Mesenchymal stem cell (in vitro differentiated cells and primary cell): ENCODE measurements at regions not wholly inside any gene's neighbourhood (a gene's known extent, or its start where the extent isn't known, plus 50 kb on each side); places are given as distances from the start of the nearest gene placed in this dataset.

ENCODE experiments used
- DNase-seq: peaks from one replicate; pipeline ENCODE4 v3.0.0-alpha.2; 2013
- H2AFZ ChIP-seq: one replicate; pipeline ENCODE4 v1.6.1; 2013; ENCODE audit warnings: low read depth, mild to moderate bottlenecking, control low read depth, inconsistent platforms, low read length, moderate library complexity
- H2AK5ac ChIP-seq: 2 replicates; pipeline ENCODE4 v1.6.1; 2013; ENCODE audit warnings: low read length, moderate library complexity, mild to moderate bottlenecking, inconsistent platforms; ENCODE audit not compliant: severe bottlenecking
- H2BK120ac ChIP-seq: one replicate; pipeline ENCODE4 v1.6.1; 2013; ENCODE audit warnings: low read depth, mild to moderate bottlenecking, inconsistent platforms, low read length, moderate library complexity
- H2BK12ac ChIP-seq, 2 experiments: one replicate each; pipeline ENCODE4 v1.6.1; 2013; ENCODE audit warnings: inconsistent platforms in 2 of 2, low read length in 2 of 2, mild to moderate bottlenecking in 2 of 2, moderate library complexity in 2 of 2, control low read depth in 1 of 2
- H2BK15ac ChIP-seq: one replicate; pipeline ENCODE4 v1.6.1; 2013; ENCODE audit warnings: mild to moderate bottlenecking, low read depth, inconsistent platforms; ENCODE audit not compliant: poor library complexity, severe bottlenecking
- H2BK5ac ChIP-seq: 2 replicates; pipeline ENCODE4 v1.6.1; 2013; ENCODE audit warnings: low read depth, mild to moderate bottlenecking, low read length, control low read depth, inconsistent platforms; ENCODE audit not compliant: poor library complexity, severe bottlenecking
- H3K14ac ChIP-seq, 2 experiments: one replicate each; pipeline ENCODE4 v1.6.1; 2013; ENCODE audit warnings: inconsistent platforms in 2 of 2, low read length in 2 of 2, control low read depth in 1 of 2, mild to moderate bottlenecking in 1 of 2, moderate library complexity in 1 of 2
- H3K18ac ChIP-seq, 2 experiments: one replicate each; pipeline ENCODE4 v1.6.1; 2013; ENCODE audit warnings: inconsistent platforms in 2 of 2, low read length in 2 of 2, control low read depth in 1 of 2, low read depth in 1 of 2, mild to moderate bottlenecking in 1 of 2
- H3K23ac ChIP-seq, 2 experiments: one replicate each; pipeline ENCODE4 v1.6.1; 2013; ENCODE audit warnings: inconsistent platforms in 2 of 2, low read length in 2 of 2, mild to moderate bottlenecking in 2 of 2, moderate library complexity in 2 of 2, control low read depth in 1 of 2
- H3K27ac ChIP-seq: 2 replicates; pipeline ENCODE4 v1.5.1; 2013; ENCODE audit warnings: mild to moderate bottlenecking, moderate library complexity, low read length, control low read depth, inconsistent platforms; ENCODE audit not compliant: poor library complexity, severe bottlenecking
- H3K27me3 ChIP-seq, 2 experiments: 2 replicates each; pipeline versions ENCODE4 v1.6.1 to v1.7.0; 2013; ENCODE audit warnings: low read length in 2 of 2, mild to moderate bottlenecking in 2 of 2, moderate library complexity in 2 of 2, control low read depth in 1 of 2, inconsistent platforms in 1 of 2; ENCODE audit not compliant: control insufficient read depth in 1 of 2, insufficient read depth in 1 of 2
- H3K36me3 ChIP-seq, 2 experiments: 2 replicates each; pipeline versions ENCODE4 v1.6.1 to v1.7.0; 2013; ENCODE audit warnings: low read length in 2 of 2, control low read depth in 1 of 2, inconsistent platforms in 1 of 2, low read depth in 1 of 2, mild to moderate bottlenecking in 1 of 2; ENCODE audit not compliant: insufficient read depth in 2 of 2, control insufficient read depth in 1 of 2
- H3K4ac ChIP-seq, 2 experiments: one replicate each; pipeline ENCODE4 v1.6.1; 2013; ENCODE audit warnings: inconsistent platforms in 2 of 2, low read length in 2 of 2, mild to moderate bottlenecking in 2 of 2, moderate library complexity in 2 of 2, control low read depth in 1 of 2, low read depth in 1 of 2
- H3K4me1 ChIP-seq: 2 replicates; pipeline ENCODE4 v1.6.1; 2013; ENCODE audit warnings: low read depth, low read length, control low read depth; ENCODE audit not compliant: control insufficient read depth, insufficient read depth
- H3K4me2 ChIP-seq: 2 replicates; pipeline ENCODE4 v1.6.1; 2013; ENCODE audit warnings: low read length, mild to moderate bottlenecking, inconsistent platforms; ENCODE audit not compliant: poor library complexity, severe bottlenecking
- H3K4me3 ChIP-seq, 2 experiments: 2 replicates each; pipeline versions ENCODE4 v1.5.1 to v1.7.0; 2013; ENCODE audit warnings: low read length in 2 of 2, mild to moderate bottlenecking in 2 of 2, control low read depth in 1 of 2, low read depth in 1 of 2; ENCODE audit not compliant: insufficient read depth in 1 of 2
- H3K79me1 ChIP-seq: replicated peaks from 2 replicates; pipeline ENCODE4 v1.6.1; 2013; ENCODE audit warnings: mild to moderate bottlenecking, control low read depth, low read length, inconsistent platforms; ENCODE audit not compliant: poor library complexity, severe bottlenecking
- H3K9ac ChIP-seq: 2 replicates; pipeline ENCODE4 v1.7.0; 2013; ENCODE audit warnings: mild to moderate bottlenecking, low read length, moderate library complexity
- H3K9me3 ChIP-seq: 2 replicates; pipeline ENCODE4 v1.7.0; 2013; ENCODE audit warnings: mild to moderate bottlenecking, low read length; ENCODE audit not compliant: control insufficient read depth
- H4K8ac ChIP-seq: one replicate; pipeline ENCODE4 v1.6.1; 2013; ENCODE audit warnings: inconsistent platforms, mild to moderate bottlenecking, low read length, moderate library complexity
- H4K91ac ChIP-seq: one replicate; pipeline ENCODE4 v1.6.1; 2013; ENCODE audit warnings: mild to moderate bottlenecking, low read length, inconsistent platforms
- WGBS: methylation state at CpG from one replicate; pipeline ENCODE4 v1.1.7; 2013; ENCODE audit warnings: mixed read lengths; 5-methylcytosine and 5-hydroxymethylcytosine counted together

DNA sequence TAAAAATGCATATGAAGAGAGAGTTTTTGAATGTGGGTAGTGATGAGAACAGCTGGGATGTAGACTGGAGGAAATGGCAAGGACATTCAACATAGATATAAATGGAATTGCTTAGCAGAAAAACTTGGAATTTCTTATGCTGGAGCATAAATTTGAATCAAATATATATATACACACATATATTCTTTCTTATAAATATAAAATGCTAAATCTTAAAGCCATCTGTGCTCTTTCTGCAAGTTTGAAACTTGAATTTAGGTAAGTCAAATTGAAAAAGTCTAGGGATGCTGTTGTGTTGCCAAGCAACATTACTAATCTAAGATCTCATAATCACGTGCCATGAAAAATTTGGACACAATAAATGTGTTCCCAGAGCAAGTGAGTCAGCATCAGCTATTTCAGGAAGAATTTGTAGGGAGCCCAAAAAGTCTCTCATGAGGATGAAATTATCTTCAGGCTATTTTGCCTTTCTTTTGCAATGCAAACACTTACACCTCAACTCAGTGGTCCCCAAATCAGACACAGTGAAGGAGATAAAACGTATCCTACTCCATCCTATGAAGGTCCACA is 58.4 kb upstream of the ALDH1A1 start:
- no peak overlapping the region for H3K4me2 ChIP-seq
- H4K8ac ChIP-seq, result no peak overlapping the region
- no peak overlapping the region for H3K27ac ChIP-seq
- H3K23ac ChIP-seq, result no peak overlapping the region
- H2BK12ac ChIP-seq, result no peak overlapping the region
- no peak overlapping the region for H2AFZ ChIP-seq
- H3K4me3 ChIP-seq, result peak overlapping the region in 1 of 2 experiments; percentile 3
- H2BK5ac ChIP-seq, result no peak overlapping the region
- H3K9ac ChIP-seq, result peak overlapping the region; percentile 68
- WGBS, result 63% methylated on average over 2 of the region's 2 CpGs
- H3K36me3 ChIP-seq, result no peaks in the 10 kb centered on the region
- H2BK120ac ChIP-seq, result no peak overlapping the region
- H3K14ac ChIP-seq, result no peak overlapping the region
- no peak overlapping the region for H3K18ac ChIP-seq
- no peak overlapping the region for H4K91ac ChIP-seq
- no peak for DNase-seq
- no peaks in the 10 kb centered on the region for H3K9me3 ChIP-seq
- no peak overlapping the region for H2AK5ac ChIP-seq
- no peaks in the 10 kb centered on the region for H3K79me1 ChIP-seq
- H2BK15ac ChIP-seq, result no peak overlapping the region
- H3K27me3 ChIP-seq, result peaks cover 0 to 4% of the 10 kb centered on the region in 2 experiments
- H3K4ac ChIP-seq, result no peak overlapping the region
- no peaks in the 10 kb centered on the region for H3K4me1 ChIP-seq

DNA sequence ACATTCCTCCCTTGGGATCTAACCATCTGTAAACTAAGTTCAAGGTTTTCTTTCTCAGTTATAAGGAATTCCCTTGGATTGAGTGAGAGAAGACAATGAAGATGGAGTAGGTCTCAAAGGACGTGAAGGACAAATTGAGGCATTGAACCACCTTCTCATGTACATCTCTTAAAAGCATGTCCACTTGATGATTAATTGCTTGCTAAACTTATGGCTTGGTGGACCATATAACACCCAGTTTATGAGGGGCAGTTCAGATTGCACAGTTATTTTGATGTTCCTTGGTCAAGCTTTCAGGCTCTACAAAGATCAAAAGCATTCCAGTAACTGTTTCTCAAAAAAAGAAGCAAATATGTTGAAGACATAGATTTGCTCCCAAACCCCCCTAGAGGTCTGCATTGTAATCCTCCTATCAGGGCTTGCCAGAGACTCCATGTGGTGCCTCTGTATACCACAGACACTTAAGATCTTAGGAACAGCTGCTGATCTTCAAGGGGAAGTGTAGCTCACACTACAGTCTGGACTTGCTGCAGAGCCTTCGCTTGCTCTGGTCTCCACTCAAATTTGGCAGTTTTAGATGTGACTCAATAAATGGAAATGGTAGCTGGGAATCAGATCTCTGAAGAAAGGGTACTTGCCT is 56.9 kb upstream of the ALDH1A1 start:
- Histone ChIP-seq H3K27ac (no peak overlapping the region), H2BK12ac (no peak overlapping the region), H4K8ac (no peak overlapping the region), H3K27me3 (peaks cover 0 to 4% of the 10 kb centered on the region in 2 experiments), H3K4ac (no peak overlapping the region), H3K9me3 (no peaks in the 10 kb centered on the region), H2BK5ac (no peak overlapping the region), H2BK15ac (no peak overlapping the region), H3K4me3 (no peak overlapping the region), H3K4me1 (no peaks in the 10 kb centered on the region), H2AK5ac (no peak overlapping the region), H3K79me1 (no peaks in the 10 kb centered on the region), H3K9ac (no peak overlapping the region), H4K91ac (no peak overlapping the region), H3K18ac (no peak overlapping the region), H3K23ac (no peak overlapping the region), H3K4me2 (no peak overlapping the region), H2BK120ac (no peak overlapping the region), H2AFZ (no peak overlapping the region), H3K36me3 (no peaks in the 10 kb centered on the region), H3K14ac (no peak overlapping the region)
- 87% methylated on average over 1 of the region's 2 CpGs for WGBS
- DNase-seq, result peak; percentile 0

DNA sequence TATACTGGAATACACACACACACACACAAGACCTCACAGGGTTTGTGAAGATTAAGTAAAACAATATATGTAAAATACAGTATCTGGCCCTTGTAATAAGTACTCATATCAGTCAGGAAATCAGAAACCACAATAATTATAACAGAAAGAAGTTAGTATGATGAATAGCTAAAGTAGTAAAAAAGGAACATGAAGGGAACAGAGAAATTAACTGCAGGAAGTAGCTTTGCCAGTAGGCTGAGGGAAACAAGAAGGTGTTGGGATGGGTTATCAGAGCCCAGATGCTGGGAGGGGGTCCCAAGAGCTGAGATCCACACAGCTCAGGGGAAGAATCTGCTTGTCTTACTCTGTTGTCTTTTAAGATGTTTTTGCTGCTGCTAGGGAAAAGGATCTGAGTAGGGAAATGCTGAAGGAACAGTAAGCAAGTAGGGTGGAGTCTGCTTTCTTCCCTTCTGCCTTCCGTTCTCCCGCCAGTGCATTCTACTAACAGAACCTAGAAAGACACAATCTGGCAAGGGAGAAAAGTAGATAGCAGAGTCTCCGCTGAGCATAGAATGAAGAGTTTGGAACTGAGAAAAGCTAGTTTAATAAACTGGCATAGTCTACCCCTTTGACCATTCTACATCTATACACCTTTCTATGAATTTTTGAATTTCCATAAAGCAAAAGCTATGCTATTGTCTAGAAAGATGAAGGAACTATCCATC is 55.3 kb upstream of the ALDH1A1 start:
- no peak overlapping the region for H3K4me3 ChIP-seq
- no peak overlapping the region for H3K4ac ChIP-seq
- no peaks in the 10 kb centered on the region for H3K9me3 ChIP-seq
- H2BK120ac ChIP-seq, result no peak overlapping the region
- no peak overlapping the region for H2BK5ac ChIP-seq
- 67% methylated on average over 1 of the region's 3 CpGs for WGBS
- H3K36me3 ChIP-seq, result no peaks in the 10 kb centered on the region
- H3K27ac ChIP-seq, result no peak overlapping the region
- no peak overlapping the region for H3K4me2 ChIP-seq
- H2AFZ ChIP-seq, result no peak overlapping the region
- H3K14ac ChIP-seq, result no peak overlapping the region
- H2BK15ac ChIP-seq, result no peak overlapping the region
- no peak overlapping the region for H2AK5ac ChIP-seq
- H4K91ac ChIP-seq, result no peak overlapping the region
- DNase-seq, result no peak
- H4K8ac ChIP-seq, result no peak overlapping the region
- no peaks in the 10 kb centered on the region for H3K4me1 ChIP-seq
- H2BK12ac ChIP-seq, result no peak overlapping the region
- no peak overlapping the region for H3K23ac ChIP-seq
- H3K27me3 ChIP-seq, result peaks cover 0 to 4% of the 10 kb centered on the region in 2 experiments
- no peak overlapping the region for H3K9ac ChIP-seq
- no peaks in the 10 kb centered on the region for H3K79me1 ChIP-seq
- no peak overlapping the region for H3K18ac ChIP-seq

DNA sequence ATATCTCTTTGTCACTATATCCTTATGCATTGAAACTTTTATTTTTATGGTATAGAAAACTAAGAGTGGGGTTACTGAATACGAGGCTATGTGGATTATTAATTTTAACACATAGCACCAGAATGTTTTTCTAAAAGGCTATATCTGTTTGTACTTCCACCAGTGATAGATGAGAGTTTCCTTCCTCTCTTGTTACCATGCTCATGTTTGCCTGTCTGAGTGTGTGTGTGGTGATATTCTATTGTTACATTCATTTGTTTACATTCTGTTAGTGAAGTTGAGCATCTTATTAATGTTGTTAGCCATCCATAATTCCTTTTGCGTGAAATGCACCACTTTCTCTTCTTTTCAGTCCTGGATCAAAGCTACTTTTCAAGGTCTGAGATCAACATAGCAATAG is 54.1 kb upstream of the ALDH1A1 start:
- no peak overlapping the region for H3K27ac ChIP-seq
- no peaks in the 10 kb centered on the region for H3K36me3 ChIP-seq
- H3K23ac ChIP-seq, result no peak overlapping the region
- no peak overlapping the region for H2BK15ac ChIP-seq
- no peak overlapping the region for H3K9ac ChIP-seq
- no CpG with 5 or more reads among the region's 2 CpGs for WGBS
- DNase-seq, result no peak
- H3K79me1 ChIP-seq, result no peaks in the 10 kb centered on the region
- no peak overlapping the region for H2BK12ac ChIP-seq
- no peak overlapping the region for H2BK120ac ChIP-seq
- H3K27me3 ChIP-seq, result peaks cover 0 to 4% of the 10 kb centered on the region in 2 experiments
- H3K4me3 ChIP-seq, result no peak overlapping the region
- H2BK5ac ChIP-seq, result no peak overlapping the region
- H2AK5ac ChIP-seq, result no peak overlapping the region
- no peaks in the 10 kb centered on the region for H3K9me3 ChIP-seq
- H3K4ac ChIP-seq, result no peak overlapping the region
- H3K4me1 ChIP-seq, result no peaks in the 10 kb centered on the region
- H3K4me2 ChIP-seq, result no peak overlapping the region
- no peak overlapping the region for H4K91ac ChIP-seq
- no peak overlapping the region for H3K18ac ChIP-seq
- H3K14ac ChIP-seq, result no peak overlapping the region
- H4K8ac ChIP-seq, result no peak overlapping the region
- no peak overlapping the region for H2AFZ ChIP-seq
